Sigmoid colon (tissue), 6 donors: ENCODE measurements at regions not wholly inside any gene's neighbourhood (a gene's known extent, or its start where the extent isn't known, plus 50 kb on each side); places are given as distances from the start of the nearest gene placed in this dataset.

ENCODE experiments used
- DNase-seq: peaks from one replicate; pipeline ENCODE4 v3.0.0-alpha.2; 2019
- H3K27ac ChIP-seq, 4 donors: fragments of 200-600 bp; sonication (generic); one replicate each; pipeline ENCODE4 v1.5.1; 2016 to 2019; ENCODE audit warnings: mild to moderate bottlenecking in 1 of 4
- H3K27me3 ChIP-seq, 3 donors: fragments of 200-600 bp; sonication (generic); one replicate each; pipeline ENCODE4 v1.5.1; 2019; ENCODE audit warnings: mild to moderate bottlenecking in 1 of 3
- H3K36me3 ChIP-seq, 4 donors: fragments of 200-600 bp; sonication (generic); one replicate each; pipeline ENCODE4 v1.5.1; 2016 to 2019
- H3K4me1 ChIP-seq, 4 donors: fragments of 200-600 bp; sonication (generic); one replicate each; pipeline ENCODE4 v1.5.1; 2017 to 2019
- H3K4me3 ChIP-seq, 4 donors: fragments of 200-600 bp; sonication (generic); one replicate each; pipeline ENCODE4 v1.5.1; 2017 to 2019; ENCODE audit warnings: mild to moderate bottlenecking in 2 of 4, moderate library complexity in 1 of 4
- H3K9me3 ChIP-seq, 4 donors: fragments of 200-600 bp in 3 of 4; sonication (generic) in 3 of 4; one replicate each; pipeline versions ENCODE4 v1.5.1 to v1.6.1; 2013 to 2019
- EP300 ChIP-seq, 4 donors: sonication (generic); formaldehyde crosslinking; IDR thresholded peaks; one replicate each; pipeline ENCODE4 v1.6.1; 2017; ENCODE audit warnings: antibody characterized with exemption in 4 of 4
- POLR2A ChIP-seq, 2 donors: fragments of 450-650 bp; IDR thresholded peaks; one replicate each; pipeline ENCODE4 v1.6.1; 2016; ENCODE audit warnings: antibody characterized with exemption in 2 of 2, mild to moderate bottlenecking in 2 of 2, moderate library complexity in 2 of 2
- POLR2AphosphoS5 ChIP-seq, 4 donors: sonication (generic); formaldehyde crosslinking; IDR thresholded peaks; one replicate each; pipeline ENCODE4 v1.6.1; 2017; ENCODE audit warnings: antibody characterized with exemption in 4 of 4
- whole genome bisulfite sequencing, 2 donors: extraction: QIAGEN DNeasy Blood & Tissue Kit; methylation state at CpG; one replicate each; pipeline ENCODE4 v1.1.7; 2013; 5-methylcytosine and 5-hydroxymethylcytosine counted together
- intact Hi-C: fragments of 100-400 bp; cut with DNase I; formaldehyde crosslinking; loops from one replicate; pipeline ENCODE4 v1.15.1; 2023
- TF ChIP-seq, protein P1 (sequence below), 4 experiments: fragments of 450-650 bp in 3 of 4; fragments of 200-600 bp in 1 of 4; IDR thresholded peaks; one replicate each; pipeline ENCODE4 v1.5.1; 2016 to 2019; ENCODE audit warnings: antibody characterized with exemption in 4 of 4, mild to moderate bottlenecking in 3 of 4, moderate library complexity in 2 of 4
- donor health status: healthy with polysubstance abuse.
- donor health status: healthy.

DNA sequence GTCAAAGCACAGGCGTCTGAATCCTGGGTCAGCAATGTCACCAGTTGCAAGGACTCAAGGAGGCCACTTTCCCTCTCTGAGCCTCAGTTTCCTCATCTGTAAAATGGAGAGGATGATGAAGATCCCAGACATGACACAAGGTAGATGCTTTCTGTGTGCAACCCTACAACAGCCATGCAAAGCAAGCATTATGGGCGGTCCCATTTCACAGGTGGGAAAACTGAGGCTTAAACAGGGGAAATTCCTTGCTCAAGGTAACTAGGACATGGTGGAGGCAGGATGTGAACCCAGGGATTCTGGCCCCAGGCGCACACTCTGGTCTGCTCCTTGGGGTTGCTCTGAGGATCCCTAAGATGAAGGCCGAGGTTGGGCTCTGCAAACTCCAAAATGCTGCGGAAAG is 311.0 kb downstream of the PTPRU start:
- TF ChIP-seq EP300 (IDR thresholded peaks at IDR 0.05) = no peak
- no peak for TF ChIP-seq POLR2A (IDR thresholded peaks at IDR 0.05)
- TF ChIP-seq POLR2AphosphoS5 (IDR thresholded peaks at IDR 0.05) = no peak
- TF ChIP-seq, protein P1, sequence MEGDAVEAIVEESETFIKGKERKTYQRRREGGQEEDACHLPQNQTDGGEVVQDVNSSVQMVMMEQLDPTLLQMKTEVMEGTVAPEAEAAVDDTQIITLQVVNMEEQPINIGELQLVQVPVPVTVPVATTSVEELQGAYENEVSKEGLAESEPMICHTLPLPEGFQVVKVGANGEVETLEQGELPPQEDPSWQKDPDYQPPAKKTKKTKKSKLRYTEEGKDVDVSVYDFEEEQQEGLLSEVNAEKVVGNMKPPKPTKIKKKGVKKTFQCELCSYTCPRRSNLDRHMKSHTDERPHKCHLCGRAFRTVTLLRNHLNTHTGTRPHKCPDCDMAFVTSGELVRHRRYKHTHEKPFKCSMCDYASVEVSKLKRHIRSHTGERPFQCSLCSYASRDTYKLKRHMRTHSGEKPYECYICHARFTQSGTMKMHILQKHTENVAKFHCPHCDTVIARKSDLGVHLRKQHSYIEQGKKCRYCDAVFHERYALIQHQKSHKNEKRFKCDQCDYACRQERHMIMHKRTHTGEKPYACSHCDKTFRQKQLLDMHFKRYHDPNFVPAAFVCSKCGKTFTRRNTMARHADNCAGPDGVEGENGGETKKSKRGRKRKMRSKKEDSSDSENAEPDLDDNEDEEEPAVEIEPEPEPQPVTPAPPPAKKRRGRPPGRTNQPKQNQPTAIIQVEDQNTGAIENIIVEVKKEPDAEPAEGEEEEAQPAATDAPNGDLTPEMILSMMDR (IDR thresholded peaks at IDR 0.05) = no peak
- intact Hi-C loops = no loop called here
- DNase-seq = peak; percentile 24
- Histone ChIP-seq H3K4me1 (no peaks in the 10 kb centered on the region), H3K27me3 (peaks cover 0 to 7% (median 0%) of the 10 kb centered on the region in 3 donors), H3K36me3 (no peaks in the 10 kb centered on the region), H3K9me3 (no peaks in the 10 kb centered on the region), H3K4me3 (no peak overlapping the region), H3K27ac (no peak overlapping the region)
- WGBS, 2 donors = 93 to 95% methylated on average over 5 of the region's 5 CpGs

GRCh38 chr1:29546496-29546895 is 310.2 kb downstream of the PTPRU start:
- Histone ChIP-seq H3K36me3 (no peaks in the 10 kb centered on the region), H3K4me1 (no peaks in the 10 kb centered on the region), H3K27me3 (peaks cover 0 to 7% (median 0%) of the 10 kb centered on the region in 3 donors), H3K9me3 (no peaks in the 10 kb centered on the region), H3K4me3 (no peak overlapping the region), H3K27ac (no peak overlapping the region)
- TF ChIP-seq POLR2AphosphoS5 (IDR thresholded peaks at IDR 0.05) = no peak
- TF ChIP-seq, protein P1 (IDR thresholded peaks at IDR 0.05) = no peak
- TF ChIP-seq EP300 (IDR thresholded peaks at IDR 0.05) = no peak
- TF ChIP-seq POLR2A (IDR thresholded peaks at IDR 0.05) = no peak
- WGBS, 2 donors = 89% methylated on average over 3 of the region's 3 CpGs
- intact Hi-C loops = no loop called here
- DNase-seq = peak; percentile 43

DNA sequence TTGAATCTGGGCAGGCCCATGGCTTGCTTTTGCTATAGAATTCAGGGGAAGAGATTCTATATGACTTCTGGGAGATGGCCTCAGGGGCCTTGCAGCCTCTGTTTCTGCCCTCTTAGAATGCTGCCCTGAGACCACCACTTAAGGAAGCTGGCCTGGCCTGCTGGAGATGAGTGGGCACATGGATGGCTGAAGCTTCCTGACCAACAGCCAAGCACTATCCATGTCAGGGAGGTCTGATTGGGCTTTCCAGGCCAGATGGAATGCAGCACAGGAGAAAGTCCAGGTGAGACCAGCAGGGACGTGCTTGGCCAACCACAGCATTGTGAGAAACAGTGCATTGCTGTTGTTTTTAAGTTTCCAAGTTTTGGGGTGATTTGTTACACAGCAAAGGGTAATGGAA is 308.1 kb downstream of the PTPRU start:
- DNase-seq = peak; percentile 2
- WGBS, 2 donors = 84 to 90% methylated on average over 1 of the region's 1 CpG
- H3K4me1 ChIP-seq = no peaks in the 10 kb centered on the region
- no peak overlapping the region for H3K27ac ChIP-seq
- no peaks in the 10 kb centered on the region for H3K9me3 ChIP-seq
- TF ChIP-seq EP300 (IDR thresholded peaks at IDR 0.05) (no peak), POLR2AphosphoS5 (IDR thresholded peaks at IDR 0.05) (no peak)
- TF ChIP-seq, protein P1 (IDR thresholded peaks at IDR 0.05) = no peak
- H3K27me3 ChIP-seq = peaks cover 0 to 2% (median 0%) of the 10 kb centered on the region in 3 donors
- intact Hi-C loops = no loop called here
- H3K36me3 ChIP-seq = no peaks in the 10 kb centered on the region
- no peak overlapping the region for H3K4me3 ChIP-seq

- TF ChIP-seq POLR2AphosphoS5 (IDR thresholded peaks at IDR 0.05) (no peak), POLR2A (IDR thresholded peaks at IDR 0.05) (no peak), EP300 (IDR thresholded peaks at IDR 0.05) (no peak)
- TF ChIP-seq, protein P1 (IDR thresholded peaks at IDR 0.05) = no peak
Measured at GRCh38 chr1:29543586-29543985, 307.3 kb downstream of the PTPRU start.

DNA sequence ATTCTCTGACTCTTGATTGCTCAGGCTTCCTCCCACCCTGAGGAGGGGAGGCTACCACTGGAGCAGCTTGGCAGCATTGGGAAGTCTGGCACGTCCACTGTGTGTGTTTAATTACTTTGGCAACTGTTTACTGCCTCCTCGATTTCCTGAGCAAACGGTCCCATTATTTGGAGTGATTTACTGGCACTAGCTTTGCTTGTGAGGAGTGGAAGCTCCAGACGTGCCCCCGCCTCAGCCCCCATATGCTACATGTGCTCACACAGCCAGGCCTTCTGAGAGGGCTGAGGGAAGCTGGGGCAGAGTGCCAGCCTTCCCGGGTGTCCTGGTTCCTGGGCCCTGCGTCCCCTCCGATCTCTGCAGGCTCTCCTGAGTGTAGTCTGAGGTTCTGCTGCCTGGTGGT is 306.2 kb downstream of the PTPRU start:
- 39 to 49% methylated on average over 8 of the region's 8 CpGs for WGBS, 2 donors
- no peaks in the 10 kb centered on the region for H3K4me1 ChIP-seq
- DNase-seq = peak; percentile 58
- H3K27me3 ChIP-seq = no peaks in the 10 kb centered on the region
- no peak for TF ChIP-seq EP300 (IDR thresholded peaks at IDR 0.05)
- no peak for TF ChIP-seq POLR2A (IDR thresholded peaks at IDR 0.05)
- TF ChIP-seq POLR2AphosphoS5 (IDR thresholded peaks at IDR 0.05) = no peak
- TF ChIP-seq, protein P1 (IDR thresholded peaks at IDR 0.05) = no peak
- intact Hi-C loops = no loop called here
- no peaks in the 10 kb centered on the region for H3K36me3 ChIP-seq
- no peak overlapping the region for H3K27ac ChIP-seq
- H3K4me3 ChIP-seq = no peak overlapping the region
- no peaks in the 10 kb centered on the region for H3K9me3 ChIP-seq

More at GRCh38 chr1:29543586-29543985, 307.3 kb downstream of the PTPRU start:
- WGBS, 2 donors = 86 to 93% methylated on average over 6 of the region's 6 CpGs
- no peaks in the 10 kb centered on the region for H3K4me1 ChIP-seq
- H3K27ac ChIP-seq = no peak overlapping the region
- no peak overlapping the region for H3K4me3 ChIP-seq
- H3K9me3 ChIP-seq = no peaks in the 10 kb centered on the region
- no peaks in the 10 kb centered on the region for H3K36me3 ChIP-seq
- peak; percentile 24 for DNase-seq
- peaks cover 0 to 2% (median 0%) of the 10 kb centered on the region in 3 donors for H3K27me3 ChIP-seq
- intact Hi-C loops = no loop called here
